VCaP (cell line): ENCODE measurements at regions not wholly inside any gene's neighbourhood (a gene's known extent, or its start where the extent isn't known, plus 50 kb on each side); places are given as distances from the start of the nearest gene placed in this dataset.

Source experiments
- H3K27ac ChIP-seq: fragments of 450-650 bp; 2 replicates; pipeline ENCODE4 v1.5.1; 2017
- CTCF ChIP-seq: fragments of 450-650 bp; conservative IDR thresholded peaks from 2 replicates; pipeline ENCODE4 v1.5.1; 2017; ENCODE audit warnings: mild to moderate bottlenecking, moderate library complexity

- no peak for TF ChIP-seq CTCF
- H3K27ac ChIP-seq, result no peak overlapping the region
Measured at GRCh38 chr2:188119112-188119838, 172.4 kb upstream of the GULP1 start.

GRCh38 chr2:188122985-188123384, 168.7 kb upstream of the GULP1 start:
- no peak for TF ChIP-seq CTCF

GRCh38 chr2:188129677-188130076, 162.0 kb upstream of the GULP1 start:
- no peak overlapping the region for H3K27ac ChIP-seq
- no peak for TF ChIP-seq CTCF

More at GRCh38 chr2:188122985-188123384, 168.7 kb upstream of the GULP1 start:
- peak overlapping the region; percentile 43; the same call in 1 of the 2 replicates for H3K27ac ChIP-seq

GRCh38 chr2:188130317-188130716, 161.4 kb upstream of the GULP1 start:
- TF ChIP-seq CTCF, result no peak
- H3K27ac ChIP-seq, result no peak overlapping the region

- TF ChIP-seq CTCF, result no peak
- no peak overlapping the region for H3K27ac ChIP-seq
Measured at GRCh38 chr2:188131281-188131680, 160.4 kb upstream of the GULP1 start.

- TF ChIP-seq CTCF, result no peak
- no peak overlapping the region for H3K27ac ChIP-seq
Measured at GRCh38 chr2:188132385-188132784, 159.3 kb upstream of the GULP1 start.

GRCh38 chr2:188134241-188134640, 157.4 kb upstream of the GULP1 start:
- TF ChIP-seq CTCF, result no peak
- no peak overlapping the region for H3K27ac ChIP-seq
